ENCODE measurements at regions not wholly inside any gene's neighbourhood (a gene's known extent, or its start where the extent isn't known, plus 50 kb on each side); places are given as distances from the start of the nearest gene placed in this dataset.

- TF ChIP-seq RXRA (IDR thresholded peaks at IDR 0.05; ENCODE audit: borderline replicate concordance, low read depth), result no peak
- TF ChIP-seq CTCF (IDR thresholded peaks at IDR 0.05), result no peak
- no peak for TF ChIP-seq SIN3A (IDR thresholded peaks at IDR 0.05; ENCODE audit: borderline replicate concordance, low read depth, low read length)
- no peak for TF ChIP-seq USF1 (IDR thresholded peaks at IDR 0.05; ENCODE audit: borderline replicate concordance, low read depth)
- no peak for TF ChIP-seq POLR2AphosphoS5 (IDR thresholded peaks at IDR 0.05; ENCODE audit: low read depth, low read length)
- no peak for TF ChIP-seq FOXM1 (IDR thresholded peaks at IDR 0.05; ENCODE audit: low read depth)
- no peak for TF ChIP-seq RCOR1 (IDR thresholded peaks at IDR 0.05; ENCODE audit: low read length)
These were observed 327.7 kb downstream of the RAD51AP2 start for GRCh38 chr2:17190527-17190926.
